Spleen (tissue), 7 donors: ENCODE measurements at regions not wholly inside any gene's neighbourhood (a gene's known extent, or its start where the extent isn't known, plus 50 kb on each side); places are given as distances from the start of the nearest gene placed in this dataset.
"Not testable (repeated sequence)": the region's sequence is repeated elsewhere in the genome, so short reads cannot be mapped to it uniquely, and the experiment has no call there.

Experiments used
- CTCF ChIP-seq, 11 experiments: fragments of 200-600 bp in 7 of 11; fragments of 450-650 bp in 4 of 11; sonication (generic) in 4 of 11; IDR thresholded peaks in 8 of 11; conservative IDR thresholded peaks in 3 of 11; 1 replicate in 7 of 11; 2 replicates in 4 of 11; pipeline versions ENCODE4 v1.4.0 to v1.8.0; 2016 to 2021; ENCODE audit warnings: antibody characterized with exemption in 11 of 11, inconsistent platforms in 4 of 11, mild to moderate bottlenecking in 1 of 11
- POLR2A ChIP-seq, 3 donors: fragments of 450-650 bp; IDR thresholded peaks; one replicate each; pipeline ENCODE4 v1.5.1; 2017; ENCODE audit warnings: antibody characterized with exemption in 3 of 3, mild to moderate bottlenecking in 1 of 3
- donor health status: DM: no; HTN: no; CAD: no; lungs with moderate emphysema.
- donor health status: DM: no; HTN: no; CAD: no.
- donor health status: DM: no; HTN: no; CAD: no.

- TF ChIP-seq POLR2A (IDR thresholded peaks at IDR 0.05); CTCF (IDR thresholded peaks at IDR 0.05 in 8 of 11, conservative IDR thresholded peaks at IDR 0.05 in 3 of 11): not testable (repeated sequence)
Measured at GRCh38 chr2:111378348-111378747, 257.6 kb downstream of the BCL2L11 start.
